Retina (tissue), 1 donor: ENCODE measurements at regions not wholly inside any gene's neighbourhood (a gene's known extent, or its start where the extent isn't known, plus 50 kb on each side); places are given as distances from the start of the nearest gene placed in this dataset.

Source experiments
- DNase-seq: peaks from one replicate; pipeline ENCODE4 v3.0.0-alpha.2; 2016

GRCh38 chr7:52323202-52323746 is 712.2 kb upstream of the POM121L12 start:
- DNase-seq, result no peak

GRCh38 chr7:52320610-52321009 is 714.8 kb upstream of the POM121L12 start:
- no peak for DNase-seq

GRCh38 chr7:52317921-52318320 is 717.5 kb upstream of the POM121L12 start:
- DNase-seq, result no peak

- DNase-seq, result no peak
These were observed 723.5 kb upstream of the POM121L12 start for GRCh38 chr7:52311886-52312285.

- DNase-seq, result no peak
These were observed 725.8 kb upstream of the POM121L12 start for GRCh38 chr7:52309631-52310030.

- no peak for DNase-seq
These were observed 732.5 kb upstream of the POM121L12 start for GRCh38 chr7:52302765-52303520.

- no peak for DNase-seq
These were observed 738.3 kb upstream of the POM121L12 start for GRCh38 chr7:52297128-52297527.

GRCh38 chr7:52294942-52295341 is 740.5 kb upstream of the POM121L12 start:
- no peak for DNase-seq

GRCh38 chr7:52289247-52289646 is 746.2 kb upstream of the POM121L12 start:
- DNase-seq, result no peak

GRCh38 chr7:52287698-52288097 is 747.7 kb upstream of the POM121L12 start:
- DNase-seq, result no peak

- DNase-seq, result no peak
These were observed 749.7 kb upstream of the POM121L12 start for GRCh38 chr7:52285689-52286088.

- no peak for DNase-seq
These were observed 752.1 kb upstream of the POM121L12 start for GRCh38 chr7:52283335-52283734.

GRCh38 chr7:52273685-52274610 is 761.5 kb upstream of the POM121L12 start:
- peak; percentile 20 for DNase-seq

- no peak for DNase-seq
These were observed 763.7 kb upstream of the POM121L12 start for GRCh38 chr7:52271703-52272102.

- no peak for DNase-seq
These were observed 765.1 kb upstream of the POM121L12 start for GRCh38 chr7:52270301-52270700.

- DNase-seq, result no peak
These were observed 765.8 kb upstream of the POM121L12 start for GRCh38 chr7:52269669-52270068.

GRCh38 chr7:52261057-52261456 is 774.4 kb upstream of the POM121L12 start:
- DNase-seq, result no peak

GRCh38 chr7:52260046-52260665 is 775.3 kb upstream of the POM121L12 start:
- DNase-seq, result no peak

GRCh38 chr7:52257890-52258289 is 777.5 kb upstream of the POM121L12 start:
- DNase-seq, result no peak

- DNase-seq, result no peak
These were observed 780.9 kb upstream of the POM121L12 start for GRCh38 chr7:52254396-52255010.

GRCh38 chr7:52253953-52254352 is 781.5 kb upstream of the POM121L12 start:
- DNase-seq, result no peak

GRCh38 chr7:52249741-52250140 is 785.7 kb upstream of the POM121L12 start:
- peak; percentile 43 for DNase-seq

- DNase-seq, result no peak
These were observed 787.9 kb upstream of the POM121L12 start for GRCh38 chr7:52247518-52247917.
